CD14-positive monocyte (primary cell): ENCODE measurements at regions not wholly inside any gene's neighbourhood (a gene's known extent, or its start where the extent isn't known, plus 50 kb on each side); places are given as distances from the start of the nearest gene placed in this dataset.

Source experiments
- DNase-seq, 3 donors: peaks; one replicate each; pipeline ENCODE4 v3.0.0-alpha.2; 2011 to 2022
- H2AFZ ChIP-seq: 2 replicates; pipeline ENCODE4 v1.6.0; 2012; ENCODE audit warnings: mild to moderate bottlenecking, low read depth, low read length, inconsistent platforms; ENCODE audit not compliant: insufficient read depth, poor library complexity, severe bottlenecking
- H3K27ac ChIP-seq, 2 donors: 1 replicate in 1 of 2; 2 replicates in 1 of 2; pipeline ENCODE4 v1.5.1; 2012 to 2013; ENCODE audit warnings: low read length in 2 of 2, control low read depth in 1 of 2, inconsistent platforms in 1 of 2, low read depth in 1 of 2, mild to moderate bottlenecking in 1 of 2
- H3K27me3 ChIP-seq, 2 donors: one replicate each; pipeline versions ENCODE4 v1.6.0 to v1.6.1; 2011 to 2013; ENCODE audit warnings: low read length in 2 of 2; ENCODE audit not compliant: control insufficient read depth in 2 of 2, insufficient read depth in 2 of 2
- H3K36me3 ChIP-seq, 2 donors: replicated peaks in 1 of 2; 1 replicate in 1 of 2; 2 replicates in 1 of 2; pipeline versions ENCODE4 v1.5.1 to v1.6.1; 2012 to 2013; ENCODE audit warnings: low read length in 2 of 2, control low read depth in 1 of 2, inconsistent platforms in 1 of 2, mild to moderate bottlenecking in 1 of 2; ENCODE audit not compliant: insufficient read depth in 2 of 2, control insufficient read depth in 1 of 2
- H3K4me1 ChIP-seq, 2 donors: 1 replicate in 1 of 2; 2 replicates in 1 of 2; pipeline versions ENCODE4 v1.5.1 to v1.6.1; 2012 to 2013; ENCODE audit warnings: low read length in 2 of 2, control low read depth in 1 of 2, inconsistent platforms in 1 of 2, mild to moderate bottlenecking in 1 of 2, moderate library complexity in 1 of 2; ENCODE audit not compliant: insufficient read depth in 2 of 2, control insufficient read depth in 1 of 2
- H3K4me2 ChIP-seq: replicated peaks from 2 replicates; pipeline ENCODE3; 2012; ENCODE audit warnings: low read length, moderate library complexity, mild to moderate bottlenecking; ENCODE audit not compliant: poor library complexity, severe bottlenecking; ENCODE audit errors: extremely low read depth
- H3K4me3 ChIP-seq, 3 experiments: fragments of 200-600 bp in 1 of 3; sonication (generic) in 1 of 3; replicated peaks in 1 of 3; 1 replicate in 2 of 3; 2 replicates in 1 of 3; pipeline ENCODE4 v1.5.1; 2011 to 2013; ENCODE audit warnings: low read length in 3 of 3, mild to moderate bottlenecking in 3 of 3, control low read depth in 2 of 3, low read depth in 2 of 3, inconsistent platforms in 1 of 3, moderate library complexity in 1 of 3
- H3K79me2 ChIP-seq: 2 replicates; pipeline ENCODE4 v1.6.0; 2012; ENCODE audit warnings: mild to moderate bottlenecking, control low read depth, inconsistent platforms, low read length, moderate library complexity; ENCODE audit not compliant: insufficient read depth
- H3K9ac ChIP-seq: 2 replicates; pipeline ENCODE4 v1.6.0; 2017; ENCODE audit warnings: low read length, mild to moderate bottlenecking; ENCODE audit not compliant: insufficient read depth, poor library complexity, severe bottlenecking
- H3K9me3 ChIP-seq, 2 donors: replicated peaks in 1 of 2; 1 replicate in 1 of 2; 2 replicates in 1 of 2; pipeline versions ENCODE4 v1.5.1 to v1.6.1; 2012 to 2013; ENCODE audit warnings: low read length in 2 of 2, control low read depth in 1 of 2; ENCODE audit not compliant: control insufficient read depth in 1 of 2, insufficient read depth in 1 of 2
- H4K20me1 ChIP-seq: 2 replicates; pipeline ENCODE4 v1.6.0; 2012; ENCODE audit warnings: mild to moderate bottlenecking, low read length, control low read depth, moderate library complexity; ENCODE audit not compliant: insufficient read depth
- H3K27ac Mint-ChIP-seq, 7 donors: one replicate each; pipeline ENCODE4 v1.8.0; 2020; ENCODE audit warnings: mild to moderate bottlenecking in 7 of 7, mixed read lengths in 7 of 7, moderate library complexity in 6 of 7, inconsistent platforms in 2 of 7
- H3K27me3 Mint-ChIP-seq, 3 donors: one replicate each; pipeline ENCODE4 v1.8.0; 2021 to 2022; ENCODE audit warnings: low read depth in 3 of 3, mild to moderate bottlenecking in 3 of 3, mixed read lengths in 3 of 3, moderate library complexity in 3 of 3, inconsistent platforms in 1 of 3
- H3K36me3 Mint-ChIP-seq, 2 donors: one replicate each; pipeline ENCODE4 v1.8.0; 2020; ENCODE audit warnings: mixed read lengths in 2 of 2, inconsistent platforms in 1 of 2, mild to moderate bottlenecking in 1 of 2
- H3K4me1 Mint-ChIP-seq: one replicate; pipeline ENCODE4 v1.8.0; 2020; ENCODE audit warnings: mild to moderate bottlenecking, mixed read lengths
- H3K4me3 Mint-ChIP-seq, 2 donors: one replicate each; pipeline ENCODE4 v1.8.0; 2020; ENCODE audit warnings: mild to moderate bottlenecking in 2 of 2, mixed read lengths in 2 of 2, moderate library complexity in 1 of 2
- H3K9me3 Mint-ChIP-seq, 7 donors: one replicate each; pipeline ENCODE4 v1.8.0; 2020 to 2022; ENCODE audit warnings: mixed read lengths in 7 of 7, mild to moderate bottlenecking in 6 of 7, moderate library complexity in 6 of 7, inconsistent platforms in 2 of 7
- WGBS: methylation state at CpG from one replicate; pipeline ENCODE4 v1.1.5; 2013; ENCODE audit warnings: missing lambda C conversion rate; ENCODE audit not compliant: insufficient coverage; 5-methylcytosine and 5-hydroxymethylcytosine counted together
- intact Hi-C, 2 donors: fragments of 100-400 bp; cut with micrococcal nuclease; formaldehyde crosslinking; loops; one replicate each; pipeline versions ENCODE4 v1.15.0 to v1.15.1; 2023
- TF ChIP-seq, protein P1 (sequence below): fragments of 200-600 bp; IDR thresholded peaks from one replicate; pipeline ENCODE4 v1.8.0; 2022; ENCODE audit warnings: antibody characterized with exemption, mild to moderate bottlenecking

DNA sequence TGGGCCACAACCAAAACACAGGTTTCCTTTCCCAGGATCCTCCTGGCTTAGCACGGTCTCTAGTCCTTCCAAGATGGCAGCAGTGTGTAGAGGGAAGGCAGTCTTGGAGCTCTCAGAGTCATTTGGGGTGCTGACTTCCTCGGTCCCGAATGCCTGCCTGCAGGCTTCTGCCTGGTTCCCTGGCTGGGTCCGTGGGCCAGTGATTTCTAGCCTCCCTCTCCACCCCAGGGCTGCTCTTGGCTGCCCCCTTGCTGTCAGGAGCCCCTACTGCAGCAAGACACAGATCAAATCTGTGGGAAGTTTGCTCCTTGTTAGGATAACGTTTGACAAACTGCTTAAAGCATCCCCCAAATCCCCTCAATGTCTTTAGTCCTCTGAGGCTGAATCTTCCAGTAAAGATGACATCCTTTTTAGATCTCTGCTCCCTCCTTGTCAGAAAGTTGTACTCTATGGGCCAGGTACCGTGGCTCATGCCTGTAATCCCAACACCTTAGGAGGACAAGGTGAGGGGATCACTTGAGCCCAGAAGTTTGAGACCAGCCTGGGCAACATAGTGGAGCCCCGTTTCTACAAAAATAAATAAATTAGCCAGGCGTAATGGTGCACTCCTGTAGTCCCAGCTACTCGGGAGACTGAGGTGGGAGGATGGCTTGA is 272.5 kb downstream of the RRAGC start:
- peak; percentile 9 to 25 (median 11) for DNase-seq
- no peaks in the 10 kb centered on the region for H3K4me1 ChIP-seq
- no peaks in the 10 kb centered on the region for H3K79me2 ChIP-seq
- 100% methylated on average over 1 of the region's 9 CpGs for WGBS
- Mint-ChIP-seq H3K4me3 (peak overlapping the region in 1 of 2 donors; percentile 46), H3K27ac (no peak overlapping the region), H3K36me3 (no peaks in the 10 kb centered on the region), H3K4me1 (peaks cover 3% of the 10 kb centered on the region), H3K9me3 (peaks cover 0 to 4% (median 2%) of the 10 kb centered on the region in 7 donors), H3K27me3 (peaks cover 8 to 10% (median 10%) of the 10 kb centered on the region in 3 donors)
- no peaks in the 10 kb centered on the region for H4K20me1 ChIP-seq
- H3K27ac ChIP-seq: no peak overlapping the region
- H3K9ac ChIP-seq: no peak overlapping the region
- H3K4me3 ChIP-seq: no peak overlapping the region
- TF ChIP-seq, protein P1, sequence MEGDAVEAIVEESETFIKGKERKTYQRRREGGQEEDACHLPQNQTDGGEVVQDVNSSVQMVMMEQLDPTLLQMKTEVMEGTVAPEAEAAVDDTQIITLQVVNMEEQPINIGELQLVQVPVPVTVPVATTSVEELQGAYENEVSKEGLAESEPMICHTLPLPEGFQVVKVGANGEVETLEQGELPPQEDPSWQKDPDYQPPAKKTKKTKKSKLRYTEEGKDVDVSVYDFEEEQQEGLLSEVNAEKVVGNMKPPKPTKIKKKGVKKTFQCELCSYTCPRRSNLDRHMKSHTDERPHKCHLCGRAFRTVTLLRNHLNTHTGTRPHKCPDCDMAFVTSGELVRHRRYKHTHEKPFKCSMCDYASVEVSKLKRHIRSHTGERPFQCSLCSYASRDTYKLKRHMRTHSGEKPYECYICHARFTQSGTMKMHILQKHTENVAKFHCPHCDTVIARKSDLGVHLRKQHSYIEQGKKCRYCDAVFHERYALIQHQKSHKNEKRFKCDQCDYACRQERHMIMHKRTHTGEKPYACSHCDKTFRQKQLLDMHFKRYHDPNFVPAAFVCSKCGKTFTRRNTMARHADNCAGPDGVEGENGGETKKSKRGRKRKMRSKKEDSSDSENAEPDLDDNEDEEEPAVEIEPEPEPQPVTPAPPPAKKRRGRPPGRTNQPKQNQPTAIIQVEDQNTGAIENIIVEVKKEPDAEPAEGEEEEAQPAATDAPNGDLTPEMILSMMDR: peak; percentile 83
- no peak overlapping the region for H2AFZ ChIP-seq
- no peaks in the 10 kb centered on the region for H3K36me3 ChIP-seq
- no peaks in the 10 kb centered on the region for H3K9me3 ChIP-seq
- H3K4me2 ChIP-seq: no peak overlapping the region
- intact Hi-C loops: no loop called here
- peaks cover 0 to 2% of the 10 kb centered on the region in 2 donors for H3K27me3 ChIP-seq

DNA sequence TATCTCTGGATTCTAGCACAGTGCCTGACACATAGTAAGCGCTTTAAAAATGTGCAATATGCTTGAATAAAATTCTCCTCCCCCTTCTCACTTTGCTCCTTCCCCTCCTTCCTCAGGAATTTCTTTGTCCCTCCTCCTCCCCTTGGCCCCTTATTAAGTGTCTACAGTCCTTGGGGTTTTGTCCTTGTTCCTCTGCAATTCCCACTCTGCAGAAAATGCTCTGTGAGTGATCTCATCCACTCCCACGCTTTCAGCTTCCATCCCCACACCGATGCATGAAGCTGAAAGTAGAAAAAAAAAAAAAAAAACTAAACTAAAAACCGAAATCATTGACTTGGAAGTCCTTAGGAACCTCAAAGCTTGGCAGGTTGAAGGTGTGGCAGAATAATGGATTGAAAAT is 273.6 kb downstream of the RRAGC start:
- TF ChIP-seq, protein P1: no peak
- no peaks in the 10 kb centered on the region for H4K20me1 ChIP-seq
- WGBS: 86% methylated on average over 1 of the region's 4 CpGs
- DNase-seq: no peak
- Mint-ChIP-seq H3K27me3 (peaks cover 11 to 19% (median 12%) of the 10 kb centered on the region in 3 donors), H3K4me1 (peaks cover 3% of the 10 kb centered on the region), H3K4me3 (no peak overlapping the region), H3K36me3 (no peaks in the 10 kb centered on the region), H3K27ac (no peak overlapping the region), H3K9me3 (peaks cover 0 to 4% (median 1%) of the 10 kb centered on the region in 7 donors)
- no peak overlapping the region for H2AFZ ChIP-seq
- no peaks in the 10 kb centered on the region for H3K4me1 ChIP-seq
- H3K27ac ChIP-seq: no peak overlapping the region
- H3K9me3 ChIP-seq: no peaks in the 10 kb centered on the region
- intact Hi-C loops: no loop called here
- H3K27me3 ChIP-seq: peaks cover 0 to 2% of the 10 kb centered on the region in 2 donors
- no peaks in the 10 kb centered on the region for H3K79me2 ChIP-seq
- H3K4me3 ChIP-seq: no peak overlapping the region
- H3K36me3 ChIP-seq: no peaks in the 10 kb centered on the region
- H3K9ac ChIP-seq: no peak overlapping the region
- H3K4me2 ChIP-seq: no peak overlapping the region
